ENCODE measurements at regions not wholly inside any gene's neighbourhood (a gene's known extent, or its start where the extent isn't known, plus 50 kb on each side); places are given as distances from the start of the nearest gene placed in this dataset.

- TF ChIP-seq CTCF (IDR thresholded peaks at IDR 0.05): no peak
- no peak for TF ChIP-seq POLR2A (IDR thresholded peaks at IDR 0.05)
- no peak for TF ChIP-seq POLR2AphosphoS5 (IDR thresholded peaks at IDR 0.05)
These were observed 192.5 kb upstream of the ZFP64 start for GRCh38 chr20:52383995-52384621.

All from prostate gland (tissue), 2 donors.